Upper lobe of left lung (tissue), 6 donors: ENCODE measurements at regions not wholly inside any gene's neighbourhood (a gene's known extent, or its start where the extent isn't known, plus 50 kb on each side); places are given as distances from the start of the nearest gene placed in this dataset.

ENCODE experiments used
- ATAC-seq, 2 donors: fragments of 200-7000 bp; cut with Tn5 transposase; one replicate each; pipeline ENCODE4 v1.9.1; 2022; ENCODE audit warnings: mild to moderate bottlenecking in 2 of 2, moderate library complexity in 2 of 2; ENCODE audit not compliant: low FRiP score in 2 of 2
- DNase-seq, 2 donors: peaks; one replicate each; pipeline ENCODE4 v3.0.0-alpha.2; 2019 to 2020
- H3K27ac ChIP-seq, 4 donors: fragments of 200-600 bp; sonication (generic); one replicate each; pipeline ENCODE4 v1.5.1; 2016 to 2019
- H3K27me3 ChIP-seq, 4 donors: fragments of 200-600 bp; sonication (generic); one replicate each; pipeline ENCODE4 v1.5.1; 2017 to 2019
- H3K36me3 ChIP-seq, 4 donors: fragments of 200-600 bp; sonication (generic); one replicate each; pipeline ENCODE4 v1.5.1; 2016 to 2019
- H3K4me1 ChIP-seq, 4 donors: fragments of 200-600 bp; sonication (generic); one replicate each; pipeline ENCODE4 v1.5.1; 2018 to 2019
- H3K4me3 ChIP-seq, 4 donors: fragments of 200-600 bp; sonication (generic); one replicate each; pipeline ENCODE4 v1.5.1; 2017 to 2019; ENCODE audit warnings: mild to moderate bottlenecking in 2 of 4, moderate library complexity in 1 of 4
- H3K9me3 ChIP-seq, 4 donors: fragments of 200-600 bp; sonication (generic); one replicate each; pipeline ENCODE4 v1.5.1; 2018 to 2019
- CTCF ChIP-seq, 6 experiments: fragments of 450-650 bp in 4 of 6; fragments of 200-600 bp in 2 of 6; sonication (generic) in 2 of 6; IDR thresholded peaks; one replicate each; pipeline ENCODE4 v1.5.1; 2016 to 2019; ENCODE audit warnings: antibody characterized with exemption in 6 of 6
- EP300 ChIP-seq, 4 donors: sonication (generic); formaldehyde crosslinking; IDR thresholded peaks; one replicate each; pipeline ENCODE4 v1.5.1; 2017; ENCODE audit warnings: antibody characterized with exemption in 4 of 4, control low read depth in 2 of 4
- POLR2A ChIP-seq, 4 donors: fragments of 450-650 bp; IDR thresholded peaks; one replicate each; pipeline ENCODE4 v1.5.1; 2016 to 2017; ENCODE audit warnings: antibody characterized with exemption in 4 of 4, mild to moderate bottlenecking in 2 of 4
- POLR2AphosphoS5 ChIP-seq, 2 donors: sonication (generic); formaldehyde crosslinking; IDR thresholded peaks; one replicate each; pipeline ENCODE4 v1.5.1; 2017; ENCODE audit warnings: antibody characterized with exemption in 2 of 2
- WGBS, 2 donors: methylation state at CpG; one replicate each; pipeline ENCODE4 v1.1.5; 2017 to 2018; 5-methylcytosine and 5-hydroxymethylcytosine counted together
- donor health status: DM: no; HTN: no; CAD: no; lungs with moderate emphysema.
- donor health status: DM: no; HTN: yes; CAD: no; lungs with severe emphysema.

- H3K27me3 ChIP-seq, result no peaks in the 10 kb centered on the region
- H3K9me3 ChIP-seq, result no peaks in the 10 kb centered on the region
- no peak overlapping the region for H3K27ac ChIP-seq
- WGBS, 2 donors, result 81 to 90% methylated on average over 1 of the region's 1 CpG
- H3K4me1 ChIP-seq, result no peaks in the 10 kb centered on the region
- no peak for DNase-seq
- ATAC-seq, result no peak
- TF ChIP-seq EP300 (IDR thresholded peaks at IDR 0.05) (no peak), POLR2A (IDR thresholded peaks at IDR 0.05) (no peak), POLR2AphosphoS5 (IDR thresholded peaks at IDR 0.05) (no peak), CTCF (IDR thresholded peaks at IDR 0.05) (no peak)
- H3K36me3 ChIP-seq, result no peaks in the 10 kb centered on the region
- H3K4me3 ChIP-seq, result no peak overlapping the region
Observed at GRCh38 chr4:181388061-181388460, 855.1 kb upstream of the TENM3 start.

DNA sequence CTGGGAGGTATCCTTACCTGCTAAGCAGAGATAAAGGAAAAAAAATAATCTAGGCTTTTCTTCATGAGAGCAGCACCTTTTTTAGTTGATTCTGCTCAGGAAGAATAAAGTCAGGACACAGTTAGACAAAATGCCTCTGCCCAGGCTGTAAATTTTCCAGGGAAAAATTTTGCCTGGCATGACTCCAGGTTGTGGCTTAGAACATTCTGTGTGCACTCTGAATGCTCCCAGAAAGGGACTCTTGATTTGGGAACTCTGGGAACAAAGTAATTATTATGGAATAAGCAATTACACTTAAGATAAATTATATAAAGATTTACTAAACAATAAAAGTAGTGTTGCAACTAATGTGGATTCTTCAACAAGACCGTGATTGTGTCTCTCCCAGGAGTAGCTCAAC is 826.2 kb upstream of the TENM3 start:
- DNase-seq (no peak), ATAC-seq (no peak)
- Histone ChIP-seq H3K4me3 (no peak overlapping the region), H3K27ac (no peak overlapping the region), H3K36me3 (no peaks in the 10 kb centered on the region), H3K9me3 (no peaks in the 10 kb centered on the region), H3K4me1 (no peaks in the 10 kb centered on the region), H3K27me3 (no peaks in the 10 kb centered on the region)
- TF ChIP-seq POLR2A (IDR thresholded peaks at IDR 0.05), result no peak
- no peak for TF ChIP-seq CTCF (IDR thresholded peaks at IDR 0.05)
- no peak for TF ChIP-seq EP300 (IDR thresholded peaks at IDR 0.05)
- no peak for TF ChIP-seq POLR2AphosphoS5 (IDR thresholded peaks at IDR 0.05)
- WGBS, 2 donors, result 70 to 76% methylated on average over 1 of the region's 1 CpG

DNA sequence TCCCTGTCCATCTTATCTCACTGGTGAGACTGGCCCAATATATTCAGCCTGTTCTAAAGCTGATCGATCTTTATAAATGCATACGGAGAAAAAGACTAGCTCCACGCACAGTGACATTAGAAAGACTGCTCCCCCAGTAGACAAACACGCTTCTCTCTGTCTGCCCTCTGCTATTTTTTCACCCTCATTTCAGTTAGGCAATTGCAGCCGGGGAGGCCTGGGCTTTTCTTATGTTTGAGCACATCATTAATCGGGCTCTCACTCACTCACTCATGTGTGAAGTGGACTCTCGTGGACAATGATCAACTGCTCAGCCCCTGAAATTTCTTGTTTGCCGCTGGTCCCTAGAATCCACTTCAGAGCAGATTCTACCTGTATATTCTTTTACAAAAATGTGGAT is 824.7 kb upstream of the TENM3 start:
- ATAC-seq, result no peak
- TF ChIP-seq CTCF (IDR thresholded peaks at IDR 0.05) (no peak), POLR2AphosphoS5 (IDR thresholded peaks at IDR 0.05) (no peak), POLR2A (IDR thresholded peaks at IDR 0.05) (no peak), EP300 (IDR thresholded peaks at IDR 0.05) (no peak)
- H3K36me3 ChIP-seq, result no peaks in the 10 kb centered on the region
- WGBS, 2 donors, result 45 to 47% methylated on average over 8 of the region's 8 CpGs
- no peaks in the 10 kb centered on the region for H3K9me3 ChIP-seq
- H3K27ac ChIP-seq, result no peak overlapping the region
- DNase-seq, result no peak
- no peak overlapping the region for H3K4me3 ChIP-seq
- H3K27me3 ChIP-seq, result no peaks in the 10 kb centered on the region
- no peaks in the 10 kb centered on the region for H3K4me1 ChIP-seq

- H3K27me3 ChIP-seq, result no peaks in the 10 kb centered on the region
- TF ChIP-seq POLR2AphosphoS5 (IDR thresholded peaks at IDR 0.05), result no peak
- TF ChIP-seq CTCF (IDR thresholded peaks at IDR 0.05), result no peak
- no peak for TF ChIP-seq EP300 (IDR thresholded peaks at IDR 0.05)
- no peak for TF ChIP-seq POLR2A (IDR thresholded peaks at IDR 0.05)
- no peaks in the 10 kb centered on the region for H3K36me3 ChIP-seq
- no peak overlapping the region for H3K27ac ChIP-seq
- no peaks in the 10 kb centered on the region for H3K4me1 ChIP-seq
- ATAC-seq, result no peak
- 64 to 74% methylated on average over 2 of the region's 2 CpGs for WGBS, 2 donors
- H3K9me3 ChIP-seq, result no peaks in the 10 kb centered on the region
- no peak for DNase-seq
- H3K4me3 ChIP-seq, result no peak overlapping the region
Observed at GRCh38 chr4:181420950-181421349, 822.3 kb upstream of the TENM3 start.

- ATAC-seq, result no peak
- Histone ChIP-seq H3K36me3 (no peaks in the 10 kb centered on the region), H3K4me1 (no peaks in the 10 kb centered on the region), H3K9me3 (no peaks in the 10 kb centered on the region), H3K27ac (no peak overlapping the region), H3K4me3 (no peak overlapping the region), H3K27me3 (no peaks in the 10 kb centered on the region)
- 65 to 93% methylated on average over 2 of the region's 2 CpGs for WGBS, 2 donors
- DNase-seq, result no peak
- TF ChIP-seq POLR2A (IDR thresholded peaks at IDR 0.05) (no peak), CTCF (IDR thresholded peaks at IDR 0.05) (no peak), EP300 (IDR thresholded peaks at IDR 0.05) (no peak), POLR2AphosphoS5 (IDR thresholded peaks at IDR 0.05) (no peak)
Observed at GRCh38 chr4:181424362-181425016, 818.7 kb upstream of the TENM3 start.
